ENCODE measurements at regions not wholly inside any gene's neighbourhood (a gene's known extent, or its start where the extent isn't known, plus 50 kb on each side); places are given as distances from the start of the nearest gene placed in this dataset.

GRCh38 chr11:86726118-86726753 is 53.8 kb upstream of the ME3 start:
- no peak for TF ChIP-seq CTCF (conservative IDR thresholded peaks at IDR 0.05; ENCODE audit: control insufficient read depth, insufficient read depth, low read depth, low read length)
- no peak overlapping the region for H3K4me3 ChIP-seq (ENCODE audit: control insufficient read depth, low read depth, low read length)
- DNase-seq (ENCODE audit: low read depth) = no peak

GRCh38 chr11:86724137-86724536 is 51.7 kb upstream of the ME3 start:
- no peak for DNase-seq (ENCODE audit: low read depth)
- no peak for TF ChIP-seq CTCF (conservative IDR thresholded peaks at IDR 0.05; ENCODE audit: control insufficient read depth, insufficient read depth, low read depth, low read length)
- no peak overlapping the region for H3K4me3 ChIP-seq (ENCODE audit: control insufficient read depth, low read depth, low read length)

- H3K4me3 ChIP-seq (ENCODE audit: control insufficient read depth, low read depth, low read length) = no peak overlapping the region
- no peak for TF ChIP-seq CTCF (conservative IDR thresholded peaks at IDR 0.05; ENCODE audit: control insufficient read depth, insufficient read depth, low read depth, low read length)
- DNase-seq (ENCODE audit: low read depth) = no peak
Observed at GRCh38 chr11:86723281-86723680, 50.9 kb upstream of the ME3 start.

- no peak for DNase-seq (ENCODE audit: low read depth)
- no peak overlapping the region for H3K4me3 ChIP-seq (ENCODE audit: control insufficient read depth, low read depth, low read length)
- no peak for TF ChIP-seq CTCF (conservative IDR thresholded peaks at IDR 0.05; ENCODE audit: control insufficient read depth, insufficient read depth, low read depth, low read length)
Observed at GRCh38 chr11:86722748-86723147, 50.3 kb upstream of the ME3 start.
